ENCODE measurements at regions not wholly inside any gene's neighbourhood (a gene's known extent, or its start where the extent isn't known, plus 50 kb on each side); places are given as distances from the start of the nearest gene placed in this dataset.

DNA sequence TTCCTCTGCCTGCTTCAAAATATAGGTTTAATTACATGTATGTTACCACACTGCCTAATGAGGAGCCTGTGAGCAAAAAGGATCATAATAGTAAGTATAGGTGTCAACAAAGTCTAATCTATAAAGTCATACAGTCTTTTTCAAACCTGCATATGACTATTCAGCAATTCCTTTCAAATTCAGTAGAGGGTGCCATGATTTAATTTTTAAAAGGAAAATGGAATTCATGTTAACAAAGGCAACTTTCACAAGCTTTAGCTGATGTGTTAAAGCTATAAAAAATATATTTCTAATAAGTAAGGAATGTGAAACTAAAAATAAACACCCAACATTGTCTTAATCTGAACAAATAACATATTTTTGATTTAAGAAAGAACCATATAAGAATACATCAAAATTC lies 52.1 kb downstream of the MPP7 start:
- TF ChIP-seq, protein P1, sequence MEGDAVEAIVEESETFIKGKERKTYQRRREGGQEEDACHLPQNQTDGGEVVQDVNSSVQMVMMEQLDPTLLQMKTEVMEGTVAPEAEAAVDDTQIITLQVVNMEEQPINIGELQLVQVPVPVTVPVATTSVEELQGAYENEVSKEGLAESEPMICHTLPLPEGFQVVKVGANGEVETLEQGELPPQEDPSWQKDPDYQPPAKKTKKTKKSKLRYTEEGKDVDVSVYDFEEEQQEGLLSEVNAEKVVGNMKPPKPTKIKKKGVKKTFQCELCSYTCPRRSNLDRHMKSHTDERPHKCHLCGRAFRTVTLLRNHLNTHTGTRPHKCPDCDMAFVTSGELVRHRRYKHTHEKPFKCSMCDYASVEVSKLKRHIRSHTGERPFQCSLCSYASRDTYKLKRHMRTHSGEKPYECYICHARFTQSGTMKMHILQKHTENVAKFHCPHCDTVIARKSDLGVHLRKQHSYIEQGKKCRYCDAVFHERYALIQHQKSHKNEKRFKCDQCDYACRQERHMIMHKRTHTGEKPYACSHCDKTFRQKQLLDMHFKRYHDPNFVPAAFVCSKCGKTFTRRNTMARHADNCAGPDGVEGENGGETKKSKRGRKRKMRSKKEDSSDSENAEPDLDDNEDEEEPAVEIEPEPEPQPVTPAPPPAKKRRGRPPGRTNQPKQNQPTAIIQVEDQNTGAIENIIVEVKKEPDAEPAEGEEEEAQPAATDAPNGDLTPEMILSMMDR (conservative IDR thresholded peaks at IDR 0.05; ENCODE audit: low read depth) = peak; percentile 68
- POLR2A ChIA-PET (ENCODE audit: low non-redundant PET) = no interaction called here
- CTCF ChIA-PET = interaction anchor here (0.6 to 1.2 kb wide), 10 partner anchors 10 to 1106 kb away, joined by 3 to 5 read pairs (median 4); no protein-coding TSS in a partner anchor
- no peak overlapping the region for H3K27ac ChIP-seq
- peak; percentile 34 for DNase-seq (ENCODE audit: low spot score)

DNA sequence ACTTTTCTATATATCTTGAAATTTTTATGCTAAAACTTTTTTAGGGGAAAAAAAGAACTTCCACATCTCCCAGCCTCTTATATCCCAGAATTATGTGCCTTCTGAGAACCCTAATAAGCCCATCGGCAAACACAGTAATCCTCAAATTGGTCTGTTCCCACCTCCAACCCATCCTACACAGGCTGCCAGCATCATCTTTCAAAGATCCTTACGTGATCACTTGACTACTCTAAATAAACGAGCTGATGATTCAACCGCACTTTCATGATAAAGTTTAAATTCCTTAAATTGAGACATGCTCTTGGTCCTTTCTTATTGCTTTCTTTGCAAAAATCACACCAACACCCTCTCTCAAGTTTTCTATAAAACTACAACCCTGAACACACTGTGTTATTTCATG lies 52.5 kb downstream of the MPP7 start:
- TF ChIP-seq, protein P1 (conservative IDR thresholded peaks at IDR 0.05; ENCODE audit: low read depth) = no peak
- DNase-seq (ENCODE audit: low spot score) = no peak
- ChIA-PET POLR2A (ENCODE audit: low non-redundant PET) (no interaction called here), CTCF (interaction anchor here (0.6 to 1.1 kb wide), 7 partner anchors 116 to 1106 kb away, joined by 3 to 5 read pairs (median 4); no protein-coding TSS in a partner anchor)
- no peak overlapping the region for H3K27ac ChIP-seq

DNA sequence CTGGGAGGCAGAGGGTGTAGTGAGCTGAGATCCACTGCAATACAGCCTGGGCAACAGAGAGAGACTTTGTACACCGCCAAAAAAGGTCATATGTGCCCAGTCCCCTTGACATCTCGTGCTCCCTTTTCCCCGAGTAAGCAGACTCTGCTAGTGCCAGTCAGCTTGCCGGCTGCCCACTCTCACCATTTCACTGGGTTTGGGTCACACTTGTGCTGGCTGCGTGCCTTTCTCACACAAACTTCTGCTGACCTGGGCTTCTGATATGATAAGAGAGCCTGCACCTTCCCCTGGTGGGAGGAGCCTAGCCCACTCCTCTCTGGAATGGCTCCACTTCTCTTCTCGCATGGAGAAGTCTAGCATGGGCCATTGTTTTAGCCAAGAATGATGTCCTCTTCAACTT lies 53.4 kb downstream of the MPP7 start:
- peak overlapping the region; percentile 22 for H3K27ac ChIP-seq
- TF ChIP-seq, protein P1 (conservative IDR thresholded peaks at IDR 0.05; ENCODE audit: low read depth) = no peak
- POLR2A ChIA-PET (ENCODE audit: low non-redundant PET) = no interaction called here
- CTCF ChIA-PET = no interaction called here
- DNase-seq (ENCODE audit: low spot score) = no peak

DNA sequence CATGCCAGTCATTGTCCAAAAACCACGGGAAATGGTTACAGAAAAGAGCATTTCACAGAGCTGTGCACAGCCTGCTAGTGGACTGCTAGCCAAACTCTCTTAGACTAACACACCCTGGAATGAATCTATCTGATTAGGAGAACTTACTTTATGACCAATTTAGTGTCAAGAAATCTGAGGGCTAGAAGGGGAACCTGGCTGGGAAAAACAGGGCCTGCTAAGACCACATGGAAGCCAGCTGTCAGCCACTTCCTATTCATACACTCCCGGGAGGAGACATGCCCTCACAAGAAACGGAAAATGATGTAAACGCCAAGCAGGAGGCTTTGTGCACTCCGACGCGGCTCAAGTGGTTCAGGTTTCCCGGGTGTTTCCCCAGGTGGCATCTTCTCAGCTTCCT lies 54.8 kb downstream of the MPP7 start:
- DNase-seq (ENCODE audit: low spot score) = peak; percentile 66
- H3K27ac ChIP-seq = peak overlapping the region; percentile 83
- ChIA-PET POLR2A (ENCODE audit: low non-redundant PET) (no interaction called here), CTCF (interaction anchor here (0.5 to 0.6 kb wide), 5 partner anchors 42 to 675 kb away, joined by 3 read pairs; no protein-coding TSS in a partner anchor)
- TF ChIP-seq, protein P1 (conservative IDR thresholded peaks at IDR 0.05; ENCODE audit: low read depth) = no peak

DNA sequence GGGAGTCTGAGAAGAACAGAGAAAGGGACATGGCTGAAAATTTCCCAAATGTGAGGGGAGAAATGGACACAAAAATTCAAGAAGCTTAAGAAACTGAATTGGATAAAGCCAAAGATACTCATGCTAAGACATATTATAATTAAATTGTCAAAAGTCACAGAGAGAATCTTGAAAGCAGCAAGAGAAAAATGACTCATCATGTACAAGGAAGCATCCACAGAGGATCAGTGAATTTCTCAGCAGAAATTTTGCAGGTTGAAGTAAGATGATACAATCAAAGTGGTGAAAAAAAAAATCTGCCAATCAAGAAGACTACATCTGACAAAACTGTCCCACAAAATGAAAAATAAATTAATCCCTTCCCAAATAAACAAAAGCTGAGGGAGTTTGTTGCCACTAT lies 56.8 kb downstream of the MPP7 start:
- ChIA-PET CTCF (interaction anchor here (0.6 to 0.7 kb wide), 3 partner anchors 11 to 871 kb away, joined by 3 to 4 read pairs (median 3); no protein-coding TSS in a partner anchor), POLR2A (ENCODE audit: low non-redundant PET) (no interaction called here)
- no peak for DNase-seq (ENCODE audit: low spot score)
- TF ChIP-seq, protein P1 (conservative IDR thresholded peaks at IDR 0.05; ENCODE audit: low read depth) = no peak
- H3K27ac ChIP-seq = no peak overlapping the region

DNA sequence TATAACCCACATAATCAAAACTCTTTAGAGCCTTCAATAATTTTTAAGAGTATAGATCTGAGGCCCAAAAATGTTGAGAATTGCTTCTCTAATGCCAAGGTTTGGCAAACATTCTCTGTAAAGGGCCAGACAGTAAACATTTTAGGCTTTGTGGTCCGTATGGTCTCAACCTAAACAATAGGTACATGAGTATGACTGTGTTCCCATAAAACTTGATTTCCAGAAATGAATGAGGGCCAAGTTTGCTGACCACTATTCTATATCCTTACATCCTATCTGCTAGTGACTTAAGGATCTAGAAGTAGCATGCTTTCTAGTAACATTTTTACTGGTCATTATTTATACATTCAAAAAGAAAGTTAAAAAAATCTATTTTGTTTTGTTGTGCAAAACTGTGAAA lies 58.9 kb downstream of the MPP7 start:
- TF ChIP-seq, protein P1 (conservative IDR thresholded peaks at IDR 0.05; ENCODE audit: low read depth) = no peak
- POLR2A ChIA-PET (ENCODE audit: low non-redundant PET) = no interaction called here
- H3K27ac ChIP-seq = no peak overlapping the region
- CTCF ChIA-PET = no interaction called here
- DNase-seq (ENCODE audit: low spot score) = no peak
